Non-pigmented ciliary epithelial cell (primary cell): ENCODE measurements at regions not wholly inside any gene's neighbourhood (a gene's known extent, or its start where the extent isn't known, plus 50 kb on each side); places are given as distances from the start of the nearest gene placed in this dataset.

Source experiments
- DNase-seq: peaks from one replicate; pipeline ENCODE4 v3.0.0-alpha.2; 2010; ENCODE audit warnings: low read depth

DNA sequence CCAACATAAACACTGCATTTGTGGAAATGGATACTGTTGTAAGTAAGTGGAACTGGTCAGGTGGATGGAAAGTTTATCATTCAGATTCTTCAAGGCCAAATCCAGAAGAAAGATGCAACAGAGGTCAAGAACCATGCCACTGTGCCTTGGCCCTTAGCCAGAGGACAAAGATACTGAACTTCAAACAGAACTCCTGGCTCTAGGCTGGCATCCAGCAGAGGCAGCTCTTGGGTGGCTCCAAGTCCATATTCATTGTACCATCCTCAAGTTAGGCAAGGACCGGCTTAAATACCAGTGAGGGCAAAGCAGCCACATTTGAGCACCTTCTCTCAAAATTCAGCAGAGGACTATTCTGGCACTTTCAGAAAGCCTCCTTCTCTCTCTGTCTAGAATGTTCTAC lies 53.2 kb downstream of the DNAAF9 start:
- no peak for DNase-seq

DNA sequence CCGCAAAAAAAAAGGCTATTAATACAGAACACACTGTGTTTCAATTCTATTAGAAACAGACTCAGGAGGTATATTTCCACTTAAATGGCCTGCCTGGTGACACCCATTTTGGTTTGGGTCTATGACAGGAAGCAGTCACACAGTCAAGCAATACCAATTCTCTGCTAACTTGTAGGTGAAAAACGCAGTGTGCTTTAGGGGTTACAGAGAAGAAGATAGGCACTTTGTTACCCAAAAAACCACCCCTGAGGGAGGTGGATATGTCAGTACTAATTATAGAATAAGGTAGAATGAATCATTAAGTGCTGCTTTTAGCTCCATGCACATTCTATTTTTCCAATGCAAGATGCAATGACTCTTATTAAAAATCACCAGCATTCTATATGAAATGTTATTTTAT lies 53.8 kb downstream of the DNAAF9 start:
- DNase-seq: no peak

GRCh38 chr20:3352202-3352601 lies 55.3 kb downstream of the DNAAF9 start:
- DNase-seq: no peak

DNA sequence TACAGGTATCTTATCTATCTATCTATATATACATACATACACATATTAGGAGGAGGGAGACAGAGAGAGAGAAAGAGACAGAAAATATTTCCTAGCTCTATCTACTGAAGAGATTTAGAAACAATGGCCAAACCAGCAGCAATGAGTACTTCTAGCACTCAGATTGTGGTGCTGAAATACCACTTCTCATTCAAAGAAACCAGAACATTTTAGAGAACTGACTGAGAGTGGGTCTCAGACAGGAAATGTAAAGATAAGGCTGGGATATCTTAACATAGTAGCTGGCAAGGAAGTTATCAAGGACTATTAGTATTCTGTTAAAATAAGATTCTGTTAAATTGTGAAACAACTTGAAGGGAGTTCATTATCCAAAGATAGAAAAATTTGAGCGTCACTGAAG lies 57.0 kb downstream of the DNAAF9 start:
- no peak for DNase-seq

DNA sequence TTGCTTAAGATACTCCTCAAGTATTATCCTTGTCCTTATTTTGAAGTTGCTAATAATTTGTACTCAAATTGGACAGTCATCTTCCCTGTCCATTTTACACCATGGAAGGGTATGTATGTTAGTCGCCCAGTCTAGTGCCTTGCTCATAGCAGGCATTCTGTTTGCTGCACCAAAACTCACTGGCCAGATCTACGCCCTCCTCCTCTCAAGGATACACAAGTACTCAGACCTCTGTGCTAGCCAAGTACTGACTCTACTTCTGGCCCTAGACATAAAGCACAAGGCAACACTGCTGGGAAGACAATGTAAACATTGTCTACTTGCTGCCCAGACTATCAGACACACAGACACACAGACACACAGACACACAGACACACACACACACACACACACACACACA lies 57.7 kb downstream of the DNAAF9 start:
- no peak for DNase-seq

DNA sequence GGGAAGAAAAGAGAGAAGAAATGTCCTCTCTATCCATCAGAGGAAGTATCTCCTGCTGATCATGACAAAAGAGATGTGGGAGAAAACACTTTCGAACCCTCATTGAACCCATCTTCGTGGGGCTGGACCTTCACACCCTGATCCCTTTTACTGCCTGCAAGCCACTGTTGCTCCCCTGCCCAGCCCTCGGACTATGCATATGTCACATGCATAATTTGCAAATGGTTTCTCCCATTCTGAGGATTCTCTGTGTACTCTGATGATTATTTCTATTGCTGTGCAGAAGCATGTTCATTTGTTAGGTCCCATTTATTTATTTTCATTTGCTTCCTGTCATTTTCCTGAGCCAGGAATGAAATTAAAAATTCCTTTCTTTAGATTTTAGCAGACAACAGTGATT lies 64.7 kb downstream of the DNAAF9 start:
- DNase-seq: no peak

GRCh38 chr20:3340443-3340842 lies 67.0 kb downstream of the DNAAF9 start:
- DNase-seq: no peak

DNA sequence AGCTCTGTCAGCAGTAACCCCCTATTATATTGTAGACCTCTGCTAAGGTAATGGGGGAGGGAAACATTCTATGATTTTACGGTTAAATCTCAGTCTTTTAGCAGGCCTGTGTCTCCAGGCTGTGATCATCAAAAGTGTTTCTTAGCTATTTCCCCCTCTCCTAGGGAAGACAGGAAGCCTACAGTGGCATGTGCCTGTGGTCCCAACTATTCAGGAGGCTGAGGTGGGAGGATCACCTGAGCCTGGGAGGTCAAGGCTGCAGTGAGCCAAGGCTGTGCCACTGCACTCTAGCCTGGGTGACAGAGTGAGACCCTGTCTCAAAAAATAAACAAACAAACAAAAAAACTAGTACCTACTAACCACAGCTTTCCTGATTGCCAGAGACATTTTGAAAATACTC lies 67.9 kb downstream of the DNAAF9 start:
- DNase-seq: no peak

DNA sequence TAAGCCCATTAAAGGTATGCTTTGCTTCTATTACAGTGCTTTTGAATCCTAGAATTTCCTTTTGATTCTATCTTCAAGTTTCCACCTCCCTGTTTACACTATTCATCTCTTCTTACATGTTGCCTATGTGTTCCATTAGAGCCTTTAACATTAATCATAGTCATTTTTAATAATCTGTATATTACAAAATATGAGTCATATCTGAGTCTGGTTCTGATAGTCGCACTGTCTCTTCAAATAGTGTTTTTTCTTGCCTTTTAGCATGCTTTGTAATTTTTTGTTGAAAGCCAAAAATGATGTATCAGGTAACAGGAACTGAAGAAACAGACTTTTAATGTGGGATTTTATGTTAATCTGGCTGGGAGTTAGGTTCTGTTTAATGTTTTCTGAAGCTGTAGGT lies 68.4 kb downstream of the DNAAF9 start:
- no peak for DNase-seq

DNA sequence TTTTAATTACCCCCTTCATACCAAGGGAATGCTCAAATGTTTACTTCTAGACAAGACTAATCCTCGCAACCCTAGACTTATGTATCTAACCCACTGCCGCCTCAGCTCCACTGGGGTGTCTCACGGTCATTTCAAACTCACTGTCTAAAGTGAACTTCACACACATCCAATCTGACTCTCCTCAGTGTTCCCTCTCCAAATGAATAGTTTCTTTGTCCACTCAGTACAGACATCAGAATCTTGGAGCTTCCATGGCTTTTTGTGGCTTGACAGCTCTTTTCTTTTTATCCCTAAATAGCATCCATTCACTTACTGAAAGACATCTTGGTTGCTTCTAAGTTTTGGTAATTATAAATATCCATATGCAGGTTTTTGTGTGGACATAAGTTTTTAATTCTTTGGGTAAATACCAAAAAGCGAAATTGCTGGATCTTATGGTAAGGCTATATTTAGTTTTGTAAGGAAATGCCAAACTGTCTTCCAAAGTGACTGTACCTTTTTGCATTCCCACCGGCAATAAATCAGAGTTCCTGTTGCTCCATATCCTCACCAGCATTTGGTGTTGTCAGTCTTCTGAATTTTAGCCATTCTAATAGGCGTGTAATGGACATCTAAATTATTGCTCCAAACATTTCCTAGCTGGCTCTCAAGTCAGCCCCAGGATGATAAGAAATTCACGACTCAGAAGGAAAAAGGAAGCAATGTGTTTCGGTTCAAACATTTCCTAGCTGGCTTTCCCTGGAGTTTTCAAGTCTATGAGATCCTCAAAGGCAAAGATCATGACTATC lies 73.1 kb downstream of the DNAAF9 start:
- no peak for DNase-seq

DNA sequence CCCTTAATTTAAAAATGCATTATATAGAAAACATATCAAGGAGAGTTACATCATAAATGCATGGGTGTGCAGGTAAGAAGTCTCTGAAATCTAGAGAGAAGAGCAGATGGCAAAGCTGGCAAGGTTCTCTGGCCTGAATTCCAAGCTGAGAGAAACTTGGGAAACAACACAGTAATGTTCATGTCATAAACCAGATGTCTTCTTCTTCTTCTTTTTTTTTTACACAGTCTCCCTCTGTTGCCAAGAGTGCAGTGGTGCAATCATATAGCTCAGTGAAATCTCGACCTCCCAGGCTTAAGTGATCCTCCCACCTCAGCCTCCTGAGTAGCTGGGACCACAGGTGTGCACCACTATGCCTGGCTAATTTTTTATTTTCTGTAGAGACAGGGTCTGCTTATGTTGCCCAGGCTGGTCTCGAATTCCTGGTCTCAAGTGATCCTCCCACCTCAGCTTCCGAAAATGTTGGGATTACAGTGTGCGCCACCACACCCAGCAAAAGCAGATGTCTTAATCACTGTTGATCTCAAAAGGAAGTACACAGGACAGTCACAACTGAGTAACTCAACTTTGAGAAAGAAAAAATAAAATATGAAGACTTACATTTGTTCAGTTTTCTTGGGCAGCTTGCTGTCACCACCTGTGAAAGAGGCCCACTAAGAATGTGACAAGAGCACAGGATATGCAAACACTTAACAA lies 77.3 kb downstream of the DNAAF9 start:
- no peak for DNase-seq

DNA sequence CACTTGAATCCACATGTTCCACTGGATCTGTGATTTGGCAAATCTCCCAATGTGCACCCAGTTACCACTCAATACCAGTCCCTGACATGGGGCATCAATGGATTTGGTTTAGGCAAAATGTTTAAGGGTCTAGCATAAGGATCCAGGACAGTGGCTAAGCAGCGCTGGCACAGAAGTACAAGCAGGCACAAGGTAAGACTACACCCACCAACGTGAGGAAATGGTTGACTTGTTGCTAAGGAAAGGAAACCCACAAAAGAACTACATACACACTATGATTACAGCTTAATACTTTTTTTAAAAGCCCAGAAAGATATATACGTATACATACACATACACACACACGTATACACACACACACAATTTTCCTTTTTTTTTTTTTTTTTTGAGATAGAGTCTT lies 79.0 kb downstream of the DNAAF9 start:
- no peak for DNase-seq

DNA sequence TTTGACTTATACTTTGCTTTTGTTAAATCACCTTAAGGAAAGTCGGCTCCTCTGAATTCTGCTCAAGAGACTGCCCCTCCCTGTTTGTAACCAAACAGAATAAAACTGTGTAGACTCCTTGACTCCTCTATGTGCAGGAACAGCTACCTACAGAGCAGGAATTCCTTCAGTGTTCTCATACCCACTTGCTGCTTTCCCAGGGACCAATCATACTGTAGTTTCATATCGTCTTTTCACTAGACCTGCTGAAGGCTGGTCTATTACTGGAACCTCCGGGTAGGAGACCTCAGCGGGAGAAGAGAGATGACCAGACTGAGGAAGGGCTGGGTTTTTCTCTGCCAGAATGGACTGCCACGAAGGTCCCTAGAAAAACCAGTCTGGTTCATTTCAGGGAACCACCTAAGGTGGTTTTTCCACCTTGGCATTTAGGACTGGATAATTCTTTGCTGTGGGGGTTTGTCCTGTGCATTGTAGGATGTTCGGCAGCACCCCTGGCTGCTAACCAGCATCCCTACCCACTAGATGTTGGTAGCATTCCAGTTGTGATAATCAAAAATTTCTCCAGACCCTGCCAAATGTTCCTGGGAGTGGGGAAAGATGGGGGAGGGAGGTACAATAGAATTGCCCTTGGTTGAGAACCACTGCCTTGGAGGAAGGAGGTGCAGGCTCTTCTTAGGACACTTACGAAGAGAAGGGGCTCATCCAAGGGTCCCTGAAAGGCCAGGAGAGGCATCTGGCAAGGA lies 80.5 kb downstream of the DNAAF9 start:
- DNase-seq: no peak

DNA sequence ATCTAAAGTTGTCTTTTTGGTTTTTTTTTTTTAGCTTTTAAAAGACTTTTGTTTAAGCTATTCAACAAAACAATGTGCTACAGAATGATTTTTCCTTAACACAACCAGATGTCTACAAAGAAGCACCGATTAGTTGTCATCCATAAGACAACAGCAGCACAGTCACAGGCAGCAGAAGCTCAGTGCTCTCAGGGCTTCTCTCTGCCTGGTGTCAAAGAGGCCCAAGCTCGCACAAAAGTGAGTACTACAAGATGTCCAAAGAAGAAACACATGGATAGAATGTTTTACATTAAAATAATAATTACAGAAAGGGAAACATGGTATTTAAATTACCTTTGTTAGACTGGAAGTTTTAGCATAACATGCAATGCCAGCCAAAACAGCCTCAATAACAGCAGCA lies 81.6 kb downstream of the DNAAF9 start:
- no peak for DNase-seq

DNA sequence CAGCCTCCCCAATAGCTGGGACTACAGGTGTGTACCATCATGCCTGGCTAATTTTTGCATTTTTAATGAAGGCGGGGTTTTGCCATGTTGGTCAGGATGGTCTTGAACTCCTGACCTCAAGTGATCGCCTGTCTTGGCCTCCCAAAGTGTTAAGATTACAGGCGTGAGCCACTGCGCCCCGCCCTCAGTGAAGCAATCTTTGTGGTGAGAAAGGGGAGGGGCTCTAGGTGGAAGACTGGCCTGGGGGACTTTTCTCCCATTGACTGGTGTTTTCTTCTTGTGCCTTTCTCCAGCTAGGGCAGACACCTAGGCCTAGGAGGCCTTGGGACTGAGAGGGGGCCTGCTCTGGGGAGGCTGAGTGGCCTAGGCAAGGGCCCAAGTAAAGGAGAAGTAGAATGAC lies 84.1 kb downstream of the DNAAF9 start:
- DNase-seq: no peak

DNA sequence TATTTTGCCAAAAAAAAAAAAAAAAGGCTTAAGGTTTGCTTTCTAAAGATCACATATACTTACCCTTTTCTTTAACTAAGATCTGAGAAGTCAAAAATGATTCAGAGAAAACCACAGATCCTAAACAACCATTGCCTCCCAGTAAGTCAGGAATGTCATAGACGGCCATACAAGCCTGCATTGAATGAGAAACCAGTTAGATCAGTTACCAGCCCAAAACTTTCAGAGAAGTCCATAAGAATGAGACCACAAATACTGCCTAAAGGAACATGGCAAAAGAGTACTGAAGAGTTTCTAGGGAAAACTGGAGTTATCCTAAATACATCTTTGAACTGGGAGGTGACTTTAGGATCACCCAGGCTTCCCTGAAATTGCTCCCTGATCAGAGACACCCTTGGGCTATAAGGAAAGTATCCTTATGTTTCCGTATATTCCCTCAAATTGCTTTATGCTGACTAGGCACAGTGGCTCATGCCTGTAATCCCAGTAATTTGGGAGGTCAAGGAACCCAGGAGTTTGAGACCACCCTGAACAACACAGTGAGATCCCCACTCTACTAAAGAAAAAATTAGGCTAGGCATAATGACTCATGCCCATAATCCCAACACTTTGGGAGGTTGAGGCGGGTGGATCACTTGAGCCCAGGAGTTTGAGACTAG lies 79.4 kb upstream of the SLC4A11 start:
- DNase-seq: no peak

- no peak for DNase-seq
Measured at GRCh38 chr20:3316136-3316535, 77.1 kb upstream of the SLC4A11 start.

DNA sequence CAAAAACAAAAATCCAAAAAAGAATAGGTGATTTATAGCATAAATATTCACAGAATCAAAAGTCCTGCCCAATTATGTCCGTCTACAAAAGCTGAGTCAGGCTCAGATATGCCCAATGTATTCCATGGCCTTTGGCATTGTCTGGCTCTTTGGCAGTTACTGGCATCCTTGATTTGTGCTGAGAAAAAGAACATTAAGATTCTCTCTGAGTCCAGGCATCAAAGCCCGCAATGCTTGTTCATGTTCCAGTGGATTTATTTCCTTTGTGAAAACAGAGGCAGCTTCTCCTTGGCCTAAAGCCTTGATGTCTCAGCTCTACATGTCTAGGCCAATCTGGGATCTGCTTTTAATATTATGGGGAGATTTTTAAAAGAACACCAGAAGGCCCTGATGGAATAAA lies 76.1 kb upstream of the SLC4A11 start:
- no peak for DNase-seq

DNA sequence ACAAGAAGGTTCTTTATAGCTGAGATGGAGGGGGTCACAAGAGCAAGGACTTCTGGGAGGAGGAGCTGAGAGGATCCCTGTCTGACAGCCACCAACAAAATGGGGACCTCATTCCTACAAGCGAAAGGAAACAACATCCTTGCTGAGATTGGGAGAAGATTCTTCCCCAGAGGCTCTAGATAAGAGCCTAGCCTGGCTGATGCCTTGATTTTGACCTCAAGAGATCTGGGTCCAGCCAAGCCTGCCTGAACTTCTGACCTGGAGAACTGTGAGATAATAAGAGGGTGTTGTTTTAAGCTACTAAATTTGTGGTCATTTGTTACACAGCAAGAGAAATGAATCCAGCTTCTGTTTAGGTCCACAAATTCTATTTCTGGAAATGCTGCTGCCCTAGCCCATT lies 75.4 kb upstream of the SLC4A11 start:
- no peak for DNase-seq

- DNase-seq: no peak
Measured at GRCh38 chr20:3313683-3314065, 74.7 kb upstream of the SLC4A11 start.

DNA sequence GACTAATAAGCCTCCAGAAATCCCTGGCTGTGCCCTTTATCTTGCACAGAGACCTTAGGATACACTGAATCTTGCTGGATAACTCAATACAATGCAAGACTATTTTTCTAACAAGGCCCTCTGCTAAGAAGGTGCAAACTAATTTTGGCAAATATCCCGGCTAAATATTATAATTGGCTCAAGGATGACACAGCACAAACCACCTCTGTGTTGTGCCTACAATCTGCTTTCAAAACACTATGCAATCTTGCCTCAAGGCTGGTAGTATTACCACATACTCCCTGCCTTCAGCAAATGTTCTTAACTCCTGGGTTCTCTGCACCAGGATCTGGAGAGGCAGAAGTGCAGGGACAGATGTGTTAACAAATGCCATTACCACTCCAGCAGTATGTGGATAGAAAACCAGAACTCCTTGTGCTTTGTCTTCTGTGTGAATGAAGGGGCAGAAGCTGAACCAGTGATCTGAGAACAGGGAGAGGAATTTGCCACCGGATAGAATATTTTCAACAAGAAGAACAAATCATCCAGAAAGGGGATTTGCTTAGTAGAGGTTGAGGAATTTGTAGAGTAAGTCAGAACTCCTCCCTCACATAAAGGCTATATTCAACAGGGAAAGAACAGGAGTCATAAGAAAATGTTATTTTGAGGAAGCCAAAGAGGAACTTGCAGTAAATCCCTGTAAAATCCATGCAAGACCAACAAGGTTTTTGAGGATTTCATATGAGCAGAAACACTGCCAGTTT lies 74.1 kb upstream of the SLC4A11 start:
- DNase-seq: peak; percentile 32

GRCh38 chr20:3311623-3312022 lies 72.6 kb upstream of the SLC4A11 start:
- no peak for DNase-seq
